ENCODE measurements at regions not wholly inside any gene's neighbourhood (a gene's known extent, or its start where the extent isn't known, plus 50 kb on each side); places are given as distances from the start of the nearest gene placed in this dataset.

DNA sequence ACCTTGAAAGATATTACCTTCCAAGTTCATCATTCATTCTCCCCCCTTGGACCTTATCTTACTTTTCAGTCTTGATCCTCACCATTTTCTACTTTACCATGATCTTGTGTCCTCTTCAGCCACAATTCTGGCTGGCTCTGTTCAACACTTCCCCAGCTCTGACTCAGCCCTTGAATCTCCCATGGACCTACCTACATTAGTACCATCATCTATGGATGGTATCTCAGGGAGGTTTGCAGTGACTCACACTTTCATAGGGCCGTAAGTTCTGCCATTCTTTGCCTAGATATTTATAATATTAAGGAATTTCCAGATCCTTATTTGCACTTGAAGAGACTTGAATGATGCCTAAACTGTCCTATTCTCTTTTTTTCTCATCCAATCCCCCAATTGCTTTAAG lies 213.7 kb upstream of the RORA start:
- Histone ChIP-seq H3K9me1 (ENCODE audit: insufficient read depth, low read length) (no peaks in the 10 kb centered on the region), H4K8ac (ENCODE audit: low read depth in 2 of 2, low read length in 2 of 2) (no peak overlapping the region), H3K56ac (ENCODE audit: extremely low read depth, insufficient read depth, low read length) (no peak overlapping the region), H2BK120ac (ENCODE audit: low read depth, low read length) (no peak overlapping the region), H2AK5ac (ENCODE audit: low read depth, low read length) (no peak overlapping the region), H3K4ac (ENCODE audit: low read depth, low read length) (no peak overlapping the region), H2AFZ (replicated peaks; ENCODE audit: low read length, poor library complexity) (no peak overlapping the region), H3K9ac (ENCODE audit: low read depth, low read length) (no peak overlapping the region), H2BK5ac (ENCODE audit: low read depth, low read length, poor library complexity, severe bottlenecking) (no peak overlapping the region), H3K18ac (ENCODE audit: low read depth, low read length) (no peak overlapping the region), H3K4me2 (ENCODE audit: low read depth, low read length) (no peak overlapping the region), H3K4me1 (ENCODE audit: control insufficient read depth, insufficient read depth, low read length) (no peaks in the 10 kb centered on the region), H2BK20ac (ENCODE audit: low read depth, low read length) (no peak overlapping the region), H3K9me3 (ENCODE audit: control insufficient read depth, insufficient read depth, low read length) (no peaks in the 10 kb centered on the region), H4K5ac (ENCODE audit: low read depth, low read length) (no peak overlapping the region), H4K91ac (ENCODE audit: insufficient read depth, low read depth, low read length) (no peak overlapping the region), H2BK15ac (ENCODE audit: low read depth, low read length) (no peak overlapping the region), H3K27me3 (ENCODE audit: control insufficient read depth, insufficient read depth, low read length) (no peaks in the 10 kb centered on the region), H2AK9ac (replicated peaks; ENCODE audit: low read depth, low read length, poor library complexity) (no peak overlapping the region), H3K79me1 (ENCODE audit: low read depth in 1 of 2, low read length in 2 of 2) (no peaks in the 10 kb centered on the region), H3K27ac (ENCODE audit: insufficient read depth, low read length) (no peak overlapping the region), H3K36me3 (ENCODE audit: control insufficient read depth, insufficient read depth, low read length) (no peaks in the 10 kb centered on the region), H3K14ac (replicated peaks; ENCODE audit: low read depth, low read length) (no peak overlapping the region), H3K23ac (ENCODE audit: low read depth, low read length) (no peak overlapping the region), H3K4me3 (ENCODE audit: insufficient read depth, low read depth, low read length) (no peak overlapping the region), H4K20me1 (ENCODE audit: insufficient read depth, low read length) (no peaks in the 10 kb centered on the region)
- BruUV-seq (replicated peaks) = no TSS peak
- ChIA-PET CTCF (no interaction called here), POLR2A (ENCODE audit: unreplicated experiment) (no interaction called here)
- DNase-seq (no peak), ATAC-seq (ENCODE audit: low read depth) (no peak)
- no CpG with 5 or more reads among the region's 1 CpG for WGBS, 2 experiments (ENCODE audit: extremely low coverage in 2 of 2, insufficient read length in 1 of 2)
- intact Hi-C loops (cut with micrococcal nuclease) = no loop called here
- no peak for TF ChIP-seq POLR2A (IDR thresholded peaks at IDR 0.05; ENCODE audit: low read depth, low read length)
- TF ChIP-seq, protein P1, sequence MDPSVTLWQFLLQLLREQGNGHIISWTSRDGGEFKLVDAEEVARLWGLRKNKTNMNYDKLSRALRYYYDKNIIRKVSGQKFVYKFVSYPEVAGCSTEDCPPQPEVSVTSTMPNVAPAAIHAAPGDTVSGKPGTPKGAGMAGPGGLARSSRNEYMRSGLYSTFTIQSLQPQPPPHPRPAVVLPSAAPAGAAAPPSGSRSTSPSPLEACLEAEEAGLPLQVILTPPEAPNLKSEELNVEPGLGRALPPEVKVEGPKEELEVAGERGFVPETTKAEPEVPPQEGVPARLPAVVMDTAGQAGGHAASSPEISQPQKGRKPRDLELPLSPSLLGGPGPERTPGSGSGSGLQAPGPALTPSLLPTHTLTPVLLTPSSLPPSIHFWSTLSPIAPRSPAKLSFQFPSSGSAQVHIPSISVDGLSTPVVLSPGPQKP (IDR thresholded peaks at IDR 0.05; ENCODE audit: borderline replicate concordance, low read depth, low read length) = no peak
- TF ChIP-seq RAD21 (IDR thresholded peaks at IDR 0.05; ENCODE audit: low read length) = no peak
- no peak for TF ChIP-seq RCOR1 (IDR thresholded peaks at IDR 0.05; ENCODE audit: insufficient replicate concordance, low read length)
- no peak for TF ChIP-seq MAZ (IDR thresholded peaks at IDR 0.05; ENCODE audit: borderline replicate concordance, low read depth, low read length)
- no peak for TF ChIP-seq NFE2L2 (IDR thresholded peaks at IDR 0.05; ENCODE audit: low read depth, low read length)
- TF ChIP-seq RFX5 (IDR thresholded peaks at IDR 0.05; ENCODE audit: low read depth, low read length) = no peak
- no peak for TF ChIP-seq MAFK (IDR thresholded peaks at IDR 0.05; ENCODE audit: low read depth, low read length)
- no peak for TF ChIP-seq FOS (IDR thresholded peaks at IDR 0.05; ENCODE audit: low read depth, low read length)
- no peak for TF ChIP-seq SMC3 (IDR thresholded peaks at IDR 0.05; ENCODE audit: low read depth, low read length)
- no peak for TF ChIP-seq MXI1 (IDR thresholded peaks at IDR 0.05; ENCODE audit: borderline replicate concordance, low read depth, low read length)
- in situ Hi-C loops (cut with MboI; ENCODE audit: low sequenced_read_pairs) = no loop called here
- dilution Hi-C loops (cut with HindIII; ENCODE audit: low sequenced_read_pairs, unreplicated experiment) = no loop called here
